Muscle layer of duodenum (tissue), 2 donors: ENCODE measurements at regions not wholly inside any gene's neighbourhood (a gene's known extent, or its start where the extent isn't known, plus 50 kb on each side); places are given as distances from the start of the nearest gene placed in this dataset.

ENCODE experiments used
- H3K27ac ChIP-seq: one replicate; pipeline ENCODE4 v1.7.0; 2013; ENCODE audit warnings: mild to moderate bottlenecking, low read length
- H3K27me3 ChIP-seq: one replicate; pipeline ENCODE4 v1.7.0; 2013; ENCODE audit warnings: low read depth, mild to moderate bottlenecking, control low read depth, low read length
- H3K36me3 ChIP-seq, 2 donors: one replicate each; pipeline ENCODE4 v1.7.0; 2013; ENCODE audit warnings: low read length in 2 of 2, control low read depth in 1 of 2, mild to moderate bottlenecking in 1 of 2; ENCODE audit not compliant: insufficient read depth in 2 of 2, control insufficient read depth in 1 of 2
- H3K4me1 ChIP-seq, 2 donors: one replicate each; pipeline ENCODE4 v1.7.0; 2013; ENCODE audit warnings: low read length in 2 of 2, mild to moderate bottlenecking in 2 of 2, control low read depth in 1 of 2, moderate library complexity in 1 of 2; ENCODE audit not compliant: insufficient read depth in 2 of 2, control insufficient read depth in 1 of 2
- H3K4me3 ChIP-seq, 2 donors: one replicate each; pipeline ENCODE4 v1.7.0; 2013; ENCODE audit warnings: low read length in 2 of 2, low read depth in 1 of 2, mild to moderate bottlenecking in 1 of 2
- H3K9me3 ChIP-seq, 2 donors: one replicate each; pipeline ENCODE4 v1.7.0; 2013; ENCODE audit warnings: low read length in 2 of 2, control low read depth in 1 of 2, mild to moderate bottlenecking in 1 of 2; ENCODE audit not compliant: control insufficient read depth in 1 of 2
- donor health status: healthy.

GRCh38 chr5:5798041-5798440 lies 375.6 kb downstream of the ICE1 start:
- Histone ChIP-seq H3K4me3 (no peak overlapping the region), H3K27ac (no peak overlapping the region), H3K9me3 (no peaks in the 10 kb centered on the region), H3K27me3 (no peaks in the 10 kb centered on the region), H3K36me3 (no peaks in the 10 kb centered on the region), H3K4me1 (no peaks in the 10 kb centered on the region)

- H3K4me3 ChIP-seq: no peak overlapping the region
- no peaks in the 10 kb centered on the region for H3K36me3 ChIP-seq
- H3K27me3 ChIP-seq: no peaks in the 10 kb centered on the region
- no peaks in the 10 kb centered on the region for H3K4me1 ChIP-seq
- H3K27ac ChIP-seq: no peak overlapping the region
- H3K9me3 ChIP-seq: no peaks in the 10 kb centered on the region
These were observed 372.7 kb downstream of the ICE1 start for GRCh38 chr5:5795074-5795771.

- Histone ChIP-seq H3K36me3 (no peaks in the 10 kb centered on the region), H3K9me3 (no peaks in the 10 kb centered on the region), H3K4me3 (no peak overlapping the region), H3K4me1 (no peaks in the 10 kb centered on the region), H3K27me3 (no peaks in the 10 kb centered on the region), H3K27ac (no peak overlapping the region)
These were observed 371.7 kb downstream of the ICE1 start for GRCh38 chr5:5794118-5794560.

GRCh38 chr5:5793242-5794117 lies 371.0 kb downstream of the ICE1 start:
- Histone ChIP-seq H3K4me1 (no peaks in the 10 kb centered on the region), H3K27ac (no peak overlapping the region), H3K27me3 (no peaks in the 10 kb centered on the region), H3K4me3 (no peak overlapping the region), H3K36me3 (no peaks in the 10 kb centered on the region), H3K9me3 (no peaks in the 10 kb centered on the region)

DNA sequence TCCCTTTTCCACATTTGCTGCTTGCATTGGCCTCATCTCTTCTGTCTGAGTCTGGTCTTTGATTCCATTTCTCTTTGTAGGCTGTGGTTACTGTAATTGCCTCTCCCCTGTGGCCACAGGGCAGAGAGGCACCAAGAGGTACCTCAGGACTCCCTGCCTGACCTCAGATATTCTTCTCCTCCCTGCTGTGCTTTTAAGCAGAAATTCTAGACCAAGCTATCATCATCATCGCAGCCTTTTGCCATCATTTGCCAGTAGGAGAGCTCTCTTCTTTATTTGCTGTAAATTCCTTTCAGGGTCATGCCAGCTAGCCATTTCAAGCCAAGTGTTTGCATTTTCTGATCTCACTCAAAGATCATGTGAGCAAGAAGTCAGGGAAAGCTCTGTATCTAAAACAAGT lies 369.6 kb downstream of the ICE1 start:
- H3K9me3 ChIP-seq: peaks cover 0 to 2% of the 10 kb centered on the region in 2 donors
- no peaks in the 10 kb centered on the region for H3K27me3 ChIP-seq
- no peak overlapping the region for H3K27ac ChIP-seq
- H3K36me3 ChIP-seq: no peaks in the 10 kb centered on the region
- H3K4me1 ChIP-seq: no peaks in the 10 kb centered on the region
- no peak overlapping the region for H3K4me3 ChIP-seq

- Histone ChIP-seq H3K27me3 (no peaks in the 10 kb centered on the region), H3K9me3 (peaks cover 0 to 5% of the 10 kb centered on the region in 2 donors), H3K27ac (no peak overlapping the region), H3K36me3 (no peaks in the 10 kb centered on the region), H3K4me1 (no peaks in the 10 kb centered on the region), H3K4me3 (no peak overlapping the region)
These were observed 366.3 kb downstream of the ICE1 start for GRCh38 chr5:5788793-5789192.

DNA sequence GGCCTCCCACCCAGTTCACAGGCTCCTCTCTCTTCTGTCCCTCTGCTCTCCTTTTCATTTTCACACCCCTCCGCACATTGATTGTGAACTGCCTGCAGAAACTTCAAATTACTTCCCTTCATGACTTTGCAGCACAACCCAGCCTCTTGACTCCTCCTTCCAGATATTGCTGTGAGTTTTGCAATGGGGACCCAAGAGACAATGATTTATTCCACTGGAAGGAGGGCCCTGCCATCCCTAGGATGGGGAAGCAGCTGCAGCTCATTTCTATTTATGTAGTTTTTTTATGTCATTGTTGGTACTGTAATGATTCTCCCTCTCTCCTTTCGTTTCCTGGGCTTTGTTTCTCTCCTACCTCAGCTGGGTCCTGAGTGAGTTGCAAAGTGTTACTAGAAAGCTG lies 364.9 kb downstream of the ICE1 start:
- Histone ChIP-seq H3K27me3 (no peaks in the 10 kb centered on the region), H3K4me3 (no peak overlapping the region), H3K9me3 (peaks cover 0 to 5% of the 10 kb centered on the region in 2 donors), H3K4me1 (no peaks in the 10 kb centered on the region), H3K36me3 (no peaks in the 10 kb centered on the region), H3K27ac (no peak overlapping the region)

GRCh38 chr5:5784101-5784500 lies 361.6 kb downstream of the ICE1 start:
- Histone ChIP-seq H3K9me3 (peaks cover 0 to 5% of the 10 kb centered on the region in 2 donors), H3K27ac (peak overlapping the region; percentile 68), H3K4me3 (peak overlapping the region; percentile 15 to 42)

DNA sequence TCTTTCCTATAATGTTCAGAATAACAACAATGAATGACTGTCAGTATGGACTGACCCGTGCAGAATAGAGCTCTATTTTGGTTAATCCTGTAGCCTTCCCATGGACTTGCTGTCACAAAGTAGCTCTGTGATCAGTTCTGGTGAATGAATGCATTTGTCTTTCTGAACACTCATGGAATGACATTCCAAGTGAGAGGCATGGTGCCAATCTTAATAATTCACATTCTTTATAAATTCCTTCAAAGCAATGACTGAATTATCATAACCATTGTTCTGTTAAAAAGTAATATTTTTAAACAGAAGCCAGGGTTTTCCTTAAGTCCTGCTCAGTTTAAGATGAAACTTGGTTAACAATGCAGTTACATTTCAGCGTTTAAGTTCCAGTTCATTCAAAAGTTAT lies 360.5 kb downstream of the ICE1 start:
- Histone ChIP-seq H3K36me3 (no peaks in the 10 kb centered on the region), H3K27me3 (no peaks in the 10 kb centered on the region), H3K27ac (no peak overlapping the region), H3K4me3 (no peak overlapping the region), H3K9me3 (peaks cover 0 to 5% of the 10 kb centered on the region in 2 donors), H3K4me1 (no peaks in the 10 kb centered on the region)

More at GRCh38 chr5:5784101-5784500, 361.6 kb downstream of the ICE1 start:
- Histone ChIP-seq H3K4me1 (no peaks in the 10 kb centered on the region), H3K36me3 (no peaks in the 10 kb centered on the region), H3K27me3 (no peaks in the 10 kb centered on the region)

DNA sequence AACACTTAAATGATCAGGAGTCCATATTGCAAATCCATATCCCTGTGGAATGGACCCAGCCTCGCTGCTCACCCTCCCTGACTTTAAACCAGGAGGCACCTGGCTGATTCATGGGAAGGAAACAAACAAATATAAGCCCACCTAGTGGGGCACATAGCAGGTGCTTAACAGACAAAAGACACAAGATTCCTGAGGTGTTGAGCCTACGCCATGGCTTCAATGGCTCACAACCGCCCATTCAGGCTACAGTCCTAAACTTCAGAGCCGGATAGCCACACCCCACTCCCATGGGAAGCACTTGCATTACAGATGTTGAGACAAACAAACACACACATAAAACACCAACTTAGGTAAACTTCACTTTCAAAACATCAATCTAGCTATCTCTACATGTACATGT lies 359.9 kb downstream of the ICE1 start:
- no peaks in the 10 kb centered on the region for H3K36me3 ChIP-seq
- H3K27ac ChIP-seq: no peak overlapping the region
- H3K4me1 ChIP-seq: no peaks in the 10 kb centered on the region
- no peaks in the 10 kb centered on the region for H3K27me3 ChIP-seq
- H3K4me3 ChIP-seq: no peak overlapping the region
- peaks cover 0 to 5% of the 10 kb centered on the region in 2 donors for H3K9me3 ChIP-seq

DNA sequence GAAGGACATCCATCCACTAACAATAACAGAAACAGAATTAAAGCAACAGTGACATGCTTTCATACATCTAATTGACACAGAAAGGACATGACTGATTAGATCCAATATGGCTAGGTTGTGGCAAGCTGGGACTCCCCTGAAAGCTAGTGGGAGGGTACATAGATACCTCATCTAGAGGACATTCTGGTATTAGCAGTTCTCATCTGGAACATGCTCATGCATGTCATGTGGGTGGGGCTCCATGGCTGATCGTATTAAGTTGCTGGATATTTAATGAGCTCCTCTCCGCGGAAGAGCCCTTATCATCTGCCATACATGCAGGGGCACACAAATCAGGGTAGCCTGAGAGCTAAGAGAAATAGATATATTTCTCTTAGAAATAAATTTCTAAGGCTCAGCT lies 358.9 kb downstream of the ICE1 start:
- Histone ChIP-seq H3K36me3 (no peaks in the 10 kb centered on the region), H3K27ac (no peak overlapping the region), H3K9me3 (no peaks in the 10 kb centered on the region), H3K4me3 (no peak overlapping the region), H3K27me3 (no peaks in the 10 kb centered on the region), H3K4me1 (no peaks in the 10 kb centered on the region)
